ENCODE measurements at regions not wholly inside any gene's neighbourhood (a gene's known extent, or its start where the extent isn't known, plus 50 kb on each side); places are given as distances from the start of the nearest gene placed in this dataset.

GRCh38 chr2:129796225-129796624 lies 183.2 kb upstream of the RAB6C start:
- H3K4me1 ChIP-seq: no peaks in the 10 kb centered on the region
- no peak for TF ChIP-seq CTCF (IDR thresholded peaks at IDR 0.05)
- H3K27ac ChIP-seq: no peak overlapping the region
- no peak for DNase-seq
- intact Hi-C loops (cut with DNase I): no loop called here
- no peak for ATAC-seq
- H3K27me3 ChIP-seq: no peaks in the 10 kb centered on the region
- no peak overlapping the region for H3K4me3 ChIP-seq
- H3K36me3 ChIP-seq: no peaks in the 10 kb centered on the region
- no peaks in the 10 kb centered on the region for H3K9me3 ChIP-seq

GRCh38 chr2:129796801-129797488 lies 182.5 kb upstream of the RAB6C start:
- Histone ChIP-seq H3K27ac (no peak overlapping the region), H3K4me1 (no peaks in the 10 kb centered on the region), H3K36me3 (no peaks in the 10 kb centered on the region), H3K9me3 (no peaks in the 10 kb centered on the region), H3K27me3 (no peaks in the 10 kb centered on the region), H3K4me3 (no peak overlapping the region)
- intact Hi-C loops (cut with DNase I): no loop called here
- ATAC-seq (no peak), DNase-seq (no peak)
- no peak for TF ChIP-seq CTCF (IDR thresholded peaks at IDR 0.05)

DNA sequence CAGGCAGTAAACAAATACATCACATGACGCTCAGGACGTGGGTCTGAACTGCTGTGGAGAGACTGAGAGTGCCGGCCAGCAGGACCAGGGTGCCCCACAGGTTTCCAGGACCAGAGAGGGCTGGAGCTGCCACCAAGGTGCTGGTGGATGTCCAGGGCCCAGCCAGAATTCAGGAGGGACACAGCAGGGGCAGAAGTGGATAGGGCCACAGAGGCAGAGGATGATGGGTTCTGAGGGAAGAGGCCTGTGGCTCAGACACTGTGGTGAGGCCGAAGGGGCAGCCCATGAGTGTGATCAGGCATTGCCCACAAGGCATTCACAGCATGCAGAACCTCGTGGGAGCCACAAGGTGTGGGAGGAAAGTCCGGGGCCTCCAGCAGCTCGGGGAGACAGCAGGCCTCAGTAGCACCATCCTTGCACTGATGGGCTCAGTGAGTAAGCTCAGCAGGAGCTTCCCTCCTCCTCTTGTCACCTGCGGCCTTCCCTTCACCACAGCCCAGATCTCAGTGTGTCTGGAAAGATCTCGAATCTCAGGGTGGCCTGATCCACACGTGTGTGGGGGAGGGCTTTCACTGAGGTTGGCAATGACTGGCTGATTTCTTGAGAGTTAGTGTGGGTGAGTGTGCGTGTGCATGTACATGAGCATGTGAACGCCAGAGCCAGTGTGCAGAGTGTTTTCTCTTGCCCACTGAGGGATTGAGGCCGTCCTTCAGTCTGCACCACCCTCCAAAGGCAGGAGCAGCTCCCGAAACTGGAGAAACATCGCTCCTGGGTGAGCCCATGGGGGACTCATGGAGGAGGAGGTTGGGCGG lies 181.8 kb upstream of the RAB6C start:
- Histone ChIP-seq H3K27ac (no peak overlapping the region), H3K27me3 (no peaks in the 10 kb centered on the region), H3K9me3 (no peaks in the 10 kb centered on the region), H3K4me1 (no peaks in the 10 kb centered on the region), H3K4me3 (no peak overlapping the region), H3K36me3 (no peaks in the 10 kb centered on the region)
- no peak for DNase-seq
- no peak for ATAC-seq
- no peak for TF ChIP-seq CTCF (IDR thresholded peaks at IDR 0.05)
- intact Hi-C loops (cut with DNase I): no loop called here

DNA sequence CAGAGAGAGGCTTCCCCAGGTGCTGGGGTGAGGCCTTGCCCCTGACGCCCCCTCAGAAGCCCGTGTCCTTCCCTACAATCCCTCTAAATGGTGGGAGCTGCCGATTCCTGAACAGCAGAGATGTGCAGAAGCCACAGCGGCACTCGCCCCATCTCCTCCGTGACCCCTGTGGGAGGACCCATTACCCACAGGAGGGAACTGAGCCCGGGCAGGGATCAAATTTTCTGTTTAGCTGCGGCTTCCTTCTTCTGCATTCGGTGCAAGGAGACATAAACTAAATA lies 181.2 kb upstream of the RAB6C start:
- intact Hi-C loops (cut with DNase I): no loop called here
- Histone ChIP-seq H3K9me3 (no peaks in the 10 kb centered on the region), H3K4me3 (no peak overlapping the region), H3K4me1 (no peaks in the 10 kb centered on the region), H3K27ac (no peak overlapping the region), H3K27me3 (no peaks in the 10 kb centered on the region), H3K36me3 (no peaks in the 10 kb centered on the region)
- TF ChIP-seq CTCF (IDR thresholded peaks at IDR 0.05): no peak
- ATAC-seq: no peak
- DNase-seq: no peak

GRCh38 chr2:129798626-129799025 lies 180.8 kb upstream of the RAB6C start:
- Histone ChIP-seq H3K9me3 (no peaks in the 10 kb centered on the region), H3K36me3 (no peaks in the 10 kb centered on the region), H3K27me3 (no peaks in the 10 kb centered on the region), H3K27ac (no peak overlapping the region), H3K4me1 (no peaks in the 10 kb centered on the region), H3K4me3 (no peak overlapping the region)
- intact Hi-C loops (cut with DNase I): no loop called here
- ATAC-seq: no peak
- no peak for TF ChIP-seq CTCF (IDR thresholded peaks at IDR 0.05)
- no peak for DNase-seq
